C4-2B (cell line): ENCODE measurements at regions not wholly inside any gene's neighbourhood (a gene's known extent, or its start where the extent isn't known, plus 50 kb on each side); places are given as distances from the start of the nearest gene placed in this dataset.

Experiments
- CTCF ChIP-seq: fragments of 450-650 bp; conservative IDR thresholded peaks from 2 replicates; pipeline ENCODE4 v1.5.1; 2017; ENCODE audit warnings: mild to moderate bottlenecking
- ZFX ChIP-seq: fragments of 450-650 bp; IDR thresholded peaks from 2 replicates; pipeline ENCODE4 v1.6.1; 2017

- no peak for TF ChIP-seq CTCF
- no peak for TF ChIP-seq ZFX
Measured at GRCh38 chr3:40901796-40902195, 297.5 kb upstream of the CTNNB1 start.
